Fibroblast of skin of right quadriceps (primary cell): ENCODE measurements at regions not wholly inside any gene's neighbourhood (a gene's known extent, or its start where the extent isn't known, plus 50 kb on each side); places are given as distances from the start of the nearest gene placed in this dataset.

Source experiments
- DNase-seq: peaks from one replicate; pipeline ENCODE4 v3.0.0-alpha.2; 2013

DNA sequence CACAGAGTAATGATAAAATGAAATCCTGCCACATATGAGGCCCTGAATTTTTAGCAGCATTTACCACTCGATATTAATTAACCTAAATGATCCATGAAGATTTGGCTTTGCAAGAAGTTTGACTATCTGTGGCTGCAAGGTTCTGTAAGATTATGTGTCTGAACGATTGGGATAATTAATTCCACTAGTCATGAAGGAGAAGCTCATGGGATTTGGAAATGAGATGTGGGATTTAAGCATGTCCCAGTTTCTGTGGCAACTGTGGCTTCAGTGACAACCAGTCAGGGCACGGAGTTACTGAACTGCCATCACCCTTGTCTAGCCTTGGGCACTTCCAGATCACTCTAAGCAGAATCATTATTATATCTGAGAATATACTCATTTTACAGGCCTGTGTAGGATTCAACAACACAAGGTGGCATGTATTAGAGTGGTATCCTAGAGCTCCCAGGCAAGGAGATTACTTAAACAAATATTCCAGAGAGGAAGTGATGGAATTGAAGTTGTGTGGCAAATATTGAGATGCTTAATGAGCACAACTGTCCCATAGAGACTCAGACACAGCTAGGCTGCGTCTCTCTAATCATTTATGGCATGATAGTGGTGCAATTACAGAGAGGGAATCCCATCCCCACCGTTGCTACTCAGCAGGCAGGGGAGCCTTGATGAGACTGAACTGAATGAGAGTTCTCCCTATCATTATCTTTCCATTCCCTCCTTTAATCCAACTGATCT lies 205.0 kb upstream of the KRR1 start:
- no peak for DNase-seq

DNA sequence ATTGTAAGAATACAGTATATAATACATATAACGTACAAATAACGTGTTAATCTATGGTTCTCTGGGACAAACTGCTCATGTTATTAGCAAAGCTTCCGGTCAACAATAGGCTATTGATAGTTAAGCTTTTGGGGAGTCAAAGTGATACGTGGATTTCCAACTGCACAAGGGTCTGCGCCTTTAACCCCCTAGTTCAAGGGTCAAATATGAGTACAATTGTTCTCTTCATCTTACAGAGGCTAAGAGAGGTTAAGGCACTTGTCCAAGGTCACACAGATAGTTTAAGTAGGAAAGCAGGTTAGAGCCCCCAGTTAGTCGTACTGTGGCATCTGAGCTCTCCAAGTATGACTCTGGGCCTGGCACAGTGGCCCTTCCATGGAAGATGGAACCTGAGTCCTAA lies 204.3 kb upstream of the KRR1 start:
- DNase-seq = no peak

DNA sequence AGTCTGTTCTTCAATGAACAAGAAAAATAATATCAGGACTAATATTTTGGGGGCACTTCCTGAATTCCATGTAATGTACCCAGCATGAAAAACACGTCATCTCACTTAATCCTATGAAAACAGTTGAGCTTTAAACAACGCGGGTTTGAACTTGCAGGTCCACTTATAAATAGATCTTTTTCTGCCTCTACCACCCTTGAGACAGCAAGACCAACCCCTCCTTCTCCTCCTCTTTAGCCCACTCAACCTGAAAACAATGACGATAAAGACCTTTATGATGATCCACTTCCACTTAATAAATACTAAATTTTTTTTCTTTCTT lies 203.9 kb upstream of the KRR1 start:
- no peak for DNase-seq

GRCh38 chr12:75714462-75715322 lies 203.3 kb upstream of the KRR1 start:
- DNase-seq = no peak

DNA sequence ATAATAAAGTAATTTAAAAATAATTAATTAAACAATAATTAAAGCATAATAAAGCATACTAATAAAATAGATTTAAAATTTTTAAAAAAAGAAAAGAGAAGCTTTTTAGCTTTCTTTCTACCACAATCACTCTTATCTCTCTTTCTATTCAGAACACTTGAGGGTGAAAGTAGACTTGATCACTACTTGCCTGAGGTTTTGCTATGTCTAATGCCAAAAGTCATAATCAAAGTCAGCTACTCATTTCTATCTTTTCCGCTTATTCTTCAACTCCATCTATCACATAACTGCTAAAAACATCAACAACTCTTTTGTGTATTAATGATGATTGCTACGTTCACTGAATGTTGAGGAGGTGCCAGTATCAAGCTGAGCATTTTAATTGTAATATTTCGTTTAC lies 202.0 kb upstream of the KRR1 start:
- DNase-seq = no peak

DNA sequence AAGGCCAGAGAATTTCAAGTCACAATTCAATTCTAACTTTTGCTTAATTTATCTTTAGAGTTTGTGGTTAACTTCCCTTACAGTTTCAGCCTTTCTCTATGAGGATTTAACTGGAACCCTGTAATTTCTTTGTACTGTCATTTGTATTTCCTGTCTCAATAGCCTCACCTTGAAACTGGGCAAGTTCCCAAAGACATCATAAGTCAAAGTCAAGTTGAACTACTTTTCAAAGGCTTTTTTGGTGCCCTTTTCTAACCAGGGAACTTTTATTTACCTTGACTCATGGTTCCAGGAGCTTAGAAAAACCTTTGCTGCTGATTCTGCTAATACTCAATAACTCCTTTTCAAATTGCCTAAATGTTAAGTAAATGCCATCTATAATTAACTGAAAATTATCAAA lies 200.8 kb upstream of the KRR1 start:
- DNase-seq = no peak

GRCh38 chr12:75711271-75711670 lies 199.9 kb upstream of the KRR1 start:
- no peak for DNase-seq

DNA sequence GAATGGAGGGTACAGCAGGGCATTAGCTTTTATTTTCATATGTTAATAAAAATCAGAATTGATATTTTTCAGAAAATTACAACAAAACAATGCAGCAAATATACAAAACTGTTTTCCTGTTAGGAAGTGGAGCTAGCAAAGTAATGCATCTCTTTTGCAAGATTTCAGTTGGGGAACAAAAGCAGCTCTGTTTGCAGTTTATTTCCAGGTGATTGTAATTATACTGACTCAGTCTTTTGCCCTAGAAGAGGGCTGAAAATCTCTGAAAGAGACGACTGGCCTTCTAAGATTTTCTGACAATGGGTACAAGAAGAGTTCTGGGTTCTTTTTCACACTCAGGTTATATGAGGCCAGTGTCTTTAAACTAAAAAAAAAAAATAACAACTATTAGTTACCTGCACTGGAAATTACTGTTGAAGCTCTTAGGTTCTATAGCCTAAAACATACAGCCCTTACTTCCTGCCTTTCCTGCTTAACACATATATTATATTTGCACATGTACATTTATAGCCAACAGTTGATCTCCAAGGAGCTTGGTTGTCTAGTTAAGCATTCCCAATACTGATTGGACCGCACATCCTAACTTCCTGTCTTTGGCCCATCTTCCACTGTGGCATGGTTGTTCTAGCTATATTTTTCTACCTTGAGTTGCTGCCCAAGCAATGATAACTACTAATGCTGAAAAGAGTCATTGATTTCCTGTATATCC lies 199.1 kb upstream of the KRR1 start:
- DNase-seq = no peak

DNA sequence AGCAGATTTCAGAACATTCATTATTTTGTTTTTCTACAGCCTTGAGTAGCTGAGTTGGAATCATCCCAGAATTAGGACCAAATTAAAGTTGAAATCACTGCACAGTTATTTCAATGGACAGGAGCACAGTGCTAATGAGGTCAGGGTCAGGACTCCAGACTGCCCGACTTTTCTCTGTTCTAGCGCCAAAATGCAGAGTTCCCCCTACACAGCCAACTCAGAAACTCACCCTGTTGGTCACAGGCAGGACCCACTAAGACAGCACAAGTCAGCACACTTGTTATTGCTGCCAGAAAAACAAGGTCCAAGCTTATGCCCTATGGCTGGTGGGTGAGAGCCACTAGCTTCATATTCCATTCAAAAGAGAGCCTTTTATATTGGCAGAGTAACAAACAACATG lies 198.1 kb upstream of the KRR1 start:
- no peak for DNase-seq

- DNase-seq = no peak
These were observed 197.4 kb upstream of the KRR1 start for GRCh38 chr12:75708802-75709201.

- no peak for DNase-seq
These were observed 196.6 kb upstream of the KRR1 start for GRCh38 chr12:75707983-75708382.

DNA sequence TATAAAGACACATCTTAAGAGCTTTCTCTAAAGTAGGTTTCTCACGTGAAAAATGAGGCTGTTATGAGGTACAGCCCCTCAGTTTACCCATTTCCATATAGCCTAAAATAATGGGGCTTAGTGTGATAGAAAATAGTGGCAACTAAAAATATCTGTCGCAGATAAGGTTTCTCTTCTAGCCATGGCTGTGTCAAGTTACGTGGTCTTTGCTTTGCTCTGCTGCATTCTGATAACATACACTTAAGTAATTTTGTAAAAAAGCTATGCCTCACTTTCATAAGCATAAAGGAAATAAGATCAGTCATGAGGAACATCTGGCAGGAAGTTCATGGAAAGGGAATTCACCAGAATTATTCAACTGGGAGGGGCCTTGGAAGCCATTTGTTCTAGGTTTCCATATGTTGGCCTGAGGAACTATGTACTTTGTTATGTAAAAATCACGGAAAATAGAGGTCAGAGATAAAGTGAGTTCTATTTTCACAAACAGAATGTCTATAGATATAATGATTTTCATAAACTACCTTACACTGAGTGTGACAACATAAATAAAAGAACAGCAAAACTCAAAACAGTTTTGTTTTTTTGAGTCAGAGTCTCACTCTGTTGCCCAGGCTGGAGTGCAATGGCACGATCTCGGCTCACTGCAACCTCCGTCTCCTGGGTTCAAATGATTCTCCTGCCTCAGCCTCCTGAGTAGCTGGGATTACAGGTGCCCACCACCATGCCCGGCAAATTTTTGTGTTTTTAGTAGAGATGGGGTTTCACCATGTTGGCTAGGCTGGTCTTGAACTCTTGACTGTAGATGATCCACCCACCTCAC lies 195.6 kb upstream of the KRR1 start:
- peak; percentile 73 for DNase-seq

- DNase-seq = peak; percentile 92
These were observed 194.6 kb upstream of the KRR1 start for GRCh38 chr12:75705749-75706711.

- DNase-seq = no peak
These were observed 193.3 kb upstream of the KRR1 start for GRCh38 chr12:75704664-75705063.

DNA sequence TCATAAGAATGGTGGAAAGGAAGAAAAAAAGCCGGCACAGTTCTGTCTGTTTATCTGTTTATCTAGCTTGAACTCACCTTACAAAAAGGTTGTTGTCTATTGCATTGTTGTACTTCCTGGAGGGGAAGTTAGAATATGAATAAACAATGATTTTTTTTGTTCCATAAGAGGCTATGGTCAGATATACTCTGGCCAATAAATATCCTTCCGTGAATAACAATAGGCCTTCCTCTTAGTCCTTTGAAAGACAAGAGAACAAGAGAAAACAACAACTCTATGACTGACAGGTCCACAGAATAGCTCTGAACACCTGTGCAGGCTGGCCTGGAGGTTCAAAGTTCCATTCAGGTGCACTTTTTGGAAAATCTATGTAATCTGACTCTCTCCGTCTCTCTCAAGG lies 192.8 kb upstream of the KRR1 start:
- DNase-seq = no peak

DNA sequence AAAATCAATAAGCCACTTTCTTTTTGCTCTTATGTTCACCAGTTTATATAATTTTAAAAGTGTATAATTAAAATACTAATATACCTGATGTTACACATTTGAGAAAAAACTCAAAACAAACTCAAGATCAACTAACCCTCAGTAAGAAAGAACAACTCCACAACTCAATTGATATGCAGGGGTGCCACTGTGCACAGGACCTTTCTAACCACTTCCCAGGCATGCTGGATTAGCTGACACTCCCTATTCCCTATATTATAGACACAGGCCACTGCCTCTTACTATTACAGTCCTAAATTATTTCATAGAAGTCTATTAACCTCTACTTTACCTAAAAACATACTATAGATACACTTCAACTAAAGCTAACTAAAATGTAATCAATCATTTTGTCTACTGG lies 191.7 kb upstream of the KRR1 start:
- no peak for DNase-seq

- DNase-seq = no peak
These were observed 191.2 kb upstream of the KRR1 start for GRCh38 chr12:75702477-75703093.

GRCh38 chr12:75701859-75702258 lies 190.4 kb upstream of the KRR1 start:
- DNase-seq = no peak

- no peak for DNase-seq
These were observed 188.5 kb upstream of the KRR1 start for GRCh38 chr12:75699728-75700496.

- no peak for DNase-seq
These were observed 187.8 kb upstream of the KRR1 start for GRCh38 chr12:75699251-75699650.

DNA sequence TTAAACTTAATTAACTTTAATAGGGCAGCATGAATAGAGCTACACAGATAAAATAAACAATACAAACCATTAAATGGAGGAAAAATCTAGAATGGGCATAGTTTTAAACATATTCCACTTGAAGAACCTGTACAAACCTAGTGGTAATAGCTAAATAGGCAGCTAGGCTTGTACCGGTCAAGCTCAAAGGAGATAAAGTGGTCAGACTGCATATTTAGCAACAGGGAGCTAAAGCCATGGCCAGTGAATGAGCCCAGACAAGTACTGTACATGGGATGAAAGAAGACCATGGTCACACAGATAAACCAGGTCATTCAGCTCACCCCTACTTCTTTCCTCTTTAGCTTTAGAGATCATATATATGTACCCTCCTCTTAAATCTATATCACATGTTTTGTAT lies 186.6 kb upstream of the KRR1 start:
- no peak for DNase-seq
